ENCODE measurements at regions not wholly inside any gene's neighbourhood (a gene's known extent, or its start where the extent isn't known, plus 50 kb on each side); places are given as distances from the start of the nearest gene placed in this dataset.

GRCh38 chr3:147619921-147620560 is 210.9 kb downstream of the ZIC1 start:
- Histone ChIP-seq H3F3A (ENCODE audit: insufficient read depth) (no peaks in the 10 kb centered on the region), H3K4me3 (ENCODE audit: insufficient read depth, low read length, poor library complexity, severe bottlenecking) (no peak overlapping the region), H3K36me3 (ENCODE audit: low read length) (no peaks in the 10 kb centered on the region), H3K9ac (ENCODE audit: low read length) (no peak overlapping the region), H2AFZ (ENCODE audit: low read depth, low read length, severe bottlenecking) (no peak overlapping the region), H3K27me3 (ENCODE audit: low read length) (no peaks in the 10 kb centered on the region), H4K20me1 (ENCODE audit: low read depth, low read length) (no peaks in the 10 kb centered on the region), H3K79me2 (ENCODE audit: insufficient read depth, low read length) (no peaks in the 10 kb centered on the region), H3K4me2 (ENCODE audit: low read depth, low read length, poor library complexity, severe bottlenecking) (no peak overlapping the region), H3K9me3 (ENCODE audit: insufficient read depth, low read length) (no peaks in the 10 kb centered on the region), H3K9me2 (replicated peaks; ENCODE audit: insufficient read depth, low read length) (no peaks in the 10 kb centered on the region), H3K27ac (ENCODE audit: low read depth, low read length) (no peak overlapping the region)
- no peak for TF ChIP-seq CTCF (IDR thresholded peaks at IDR 0.05; ENCODE audit: insufficient read depth, low read length, poor library complexity, severe bottlenecking)
- no peak for TF ChIP-seq EZH2phosphoT487 (conservative IDR thresholded peaks at IDR 0.05; ENCODE audit: low read length)

GRCh38 chr3:147620906-147621305 is 211.7 kb downstream of the ZIC1 start:
- H3K4me3 ChIP-seq (ENCODE audit: insufficient read depth, low read length, poor library complexity, severe bottlenecking) = no peak overlapping the region
- H3K9me2 ChIP-seq (replicated peaks; ENCODE audit: insufficient read depth, low read length) = no peaks in the 10 kb centered on the region
- TF ChIP-seq CTCF (IDR thresholded peaks at IDR 0.05; ENCODE audit: insufficient read depth, low read length, poor library complexity, severe bottlenecking) (no peak), EZH2phosphoT487 (conservative IDR thresholded peaks at IDR 0.05; ENCODE audit: low read length) (no peak)
- H3K79me2 ChIP-seq (ENCODE audit: insufficient read depth, low read length) = no peaks in the 10 kb centered on the region
- H3K9ac ChIP-seq (ENCODE audit: low read length) = no peak overlapping the region
- H3K9me3 ChIP-seq (ENCODE audit: insufficient read depth, low read length) = no peaks in the 10 kb centered on the region
- H2AFZ ChIP-seq (ENCODE audit: low read depth, low read length, severe bottlenecking) = no peak overlapping the region
- H3K27ac ChIP-seq (ENCODE audit: low read depth, low read length) = no peak overlapping the region
- no peaks in the 10 kb centered on the region for H3K27me3 ChIP-seq (ENCODE audit: low read length)
- no peak overlapping the region for H3K4me2 ChIP-seq (ENCODE audit: low read depth, low read length, poor library complexity, severe bottlenecking)
- H3F3A ChIP-seq (ENCODE audit: insufficient read depth) = no peaks in the 10 kb centered on the region
- H4K20me1 ChIP-seq (ENCODE audit: low read depth, low read length) = no peaks in the 10 kb centered on the region
- no peaks in the 10 kb centered on the region for H3K36me3 ChIP-seq (ENCODE audit: low read length)

- TF ChIP-seq EZH2phosphoT487 (conservative IDR thresholded peaks at IDR 0.05; ENCODE audit: low read length) (no peak), CTCF (IDR thresholded peaks at IDR 0.05; ENCODE audit: insufficient read depth, low read length, poor library complexity, severe bottlenecking) (no peak)
- Histone ChIP-seq H3K9me3 (ENCODE audit: insufficient read depth, low read length) (no peaks in the 10 kb centered on the region), H3K4me2 (ENCODE audit: low read depth, low read length, poor library complexity, severe bottlenecking) (no peak overlapping the region), H3K79me2 (ENCODE audit: insufficient read depth, low read length) (no peaks in the 10 kb centered on the region), H4K20me1 (ENCODE audit: low read depth, low read length) (no peaks in the 10 kb centered on the region), H3K4me3 (ENCODE audit: insufficient read depth, low read length, poor library complexity, severe bottlenecking) (no peak overlapping the region), H2AFZ (ENCODE audit: low read depth, low read length, severe bottlenecking) (no peak overlapping the region), H3K9me2 (replicated peaks; ENCODE audit: insufficient read depth, low read length) (no peaks in the 10 kb centered on the region), H3K27me3 (ENCODE audit: low read length) (no peaks in the 10 kb centered on the region), H3K9ac (ENCODE audit: low read length) (no peak overlapping the region), H3K36me3 (ENCODE audit: low read length) (no peaks in the 10 kb centered on the region), H3F3A (ENCODE audit: insufficient read depth) (no peaks in the 10 kb centered on the region), H3K27ac (ENCODE audit: low read depth, low read length) (no peak overlapping the region)
Observed at GRCh38 chr3:147630921-147631415, 221.8 kb downstream of the ZIC1 start.
